HG03095 (cell line): ENCODE measurements at regions not wholly inside any gene's neighbourhood (a gene's known extent, or its start where the extent isn't known, plus 50 kb on each side); places are given as distances from the start of the nearest gene placed in this dataset.
A peak's percentile ranks its signal among the peaks of the same experiment; 100 is the strongest.

ENCODE experiments used
- ATAC-seq: cut with Tn5 transposase; IDR thresholded peaks from one replicate; pipeline ENCODE4 v1.9.1; 2021; ENCODE audit warnings: moderate library complexity; ENCODE audit not compliant: unreplicated experiment

DNA sequence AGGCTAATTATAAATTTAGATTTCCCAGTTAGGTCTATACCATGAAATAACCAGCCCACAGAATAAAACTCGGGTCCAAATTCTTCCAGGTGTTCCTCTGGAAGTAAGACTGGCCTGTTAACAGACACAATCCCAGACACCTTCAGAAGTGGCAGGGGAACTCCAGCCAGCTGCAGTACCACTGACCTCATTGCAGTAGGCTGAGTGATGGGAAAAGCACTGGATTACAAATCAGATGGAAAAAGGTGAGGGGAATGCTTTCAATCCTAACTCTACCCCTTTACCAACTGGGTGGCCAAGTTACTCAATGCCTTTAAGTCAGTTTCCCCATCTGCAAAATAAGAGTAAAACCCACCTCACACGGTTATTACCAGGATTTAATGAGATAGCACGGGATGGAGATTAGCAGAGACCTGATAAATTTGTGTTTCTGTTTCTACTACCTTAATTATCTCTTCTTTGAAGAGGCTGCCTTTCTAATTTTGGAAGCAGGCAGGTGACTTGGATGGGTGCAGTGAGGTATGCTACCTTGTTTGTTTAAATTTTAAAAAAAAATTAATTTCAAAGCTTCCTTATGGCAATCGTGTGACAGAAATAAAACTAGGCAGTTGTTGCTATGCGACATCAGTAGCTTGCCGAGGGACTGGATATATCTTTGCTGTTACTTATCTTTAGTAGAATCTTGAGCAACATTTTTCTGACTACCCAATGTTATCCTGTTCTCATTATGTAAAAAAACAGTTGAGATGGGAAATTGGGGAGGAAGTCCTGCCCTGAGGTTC lies 167.3 kb upstream of the GRIN2B start:
- ATAC-seq, result no peak

DNA sequence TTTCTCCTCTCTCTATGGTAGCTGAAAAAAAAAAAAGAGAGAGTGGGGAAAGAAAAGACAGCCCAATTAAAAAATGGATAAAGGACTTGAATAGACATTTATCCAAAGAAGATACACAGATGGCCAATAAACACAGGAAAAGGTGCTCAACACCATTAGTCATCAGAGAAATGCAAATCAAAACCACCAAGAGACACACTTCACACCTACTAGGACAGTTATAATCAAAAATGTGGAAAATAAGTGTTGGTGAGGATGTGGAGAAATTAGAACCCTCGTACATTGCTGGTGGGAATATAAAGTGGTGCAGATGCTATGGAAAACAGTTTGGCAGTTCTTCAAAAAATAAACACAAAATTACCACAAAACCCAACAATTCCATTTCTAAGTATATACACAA lies 172.4 kb upstream of the GRIN2B start:
- ATAC-seq, result no peak

DNA sequence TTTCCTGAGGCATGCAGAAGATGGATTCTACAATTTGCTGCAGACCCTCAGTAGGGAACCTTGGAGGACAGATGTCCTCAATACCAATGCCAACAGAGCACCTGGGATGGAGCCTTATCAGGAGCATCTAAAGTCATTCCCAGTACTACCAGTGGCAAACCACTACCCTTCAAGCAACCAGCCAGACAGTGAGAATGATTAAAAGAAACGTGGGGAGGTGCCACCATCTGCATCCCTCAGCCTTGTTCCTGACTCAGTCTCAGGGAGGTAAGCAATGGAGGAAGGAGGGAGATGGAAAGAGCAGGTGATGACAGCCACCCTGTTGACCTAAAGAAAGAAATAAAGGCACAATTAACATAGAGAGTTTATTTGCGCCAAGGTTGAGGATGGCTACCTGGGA lies 175.2 kb upstream of the GRIN2B start:
- no peak for ATAC-seq

DNA sequence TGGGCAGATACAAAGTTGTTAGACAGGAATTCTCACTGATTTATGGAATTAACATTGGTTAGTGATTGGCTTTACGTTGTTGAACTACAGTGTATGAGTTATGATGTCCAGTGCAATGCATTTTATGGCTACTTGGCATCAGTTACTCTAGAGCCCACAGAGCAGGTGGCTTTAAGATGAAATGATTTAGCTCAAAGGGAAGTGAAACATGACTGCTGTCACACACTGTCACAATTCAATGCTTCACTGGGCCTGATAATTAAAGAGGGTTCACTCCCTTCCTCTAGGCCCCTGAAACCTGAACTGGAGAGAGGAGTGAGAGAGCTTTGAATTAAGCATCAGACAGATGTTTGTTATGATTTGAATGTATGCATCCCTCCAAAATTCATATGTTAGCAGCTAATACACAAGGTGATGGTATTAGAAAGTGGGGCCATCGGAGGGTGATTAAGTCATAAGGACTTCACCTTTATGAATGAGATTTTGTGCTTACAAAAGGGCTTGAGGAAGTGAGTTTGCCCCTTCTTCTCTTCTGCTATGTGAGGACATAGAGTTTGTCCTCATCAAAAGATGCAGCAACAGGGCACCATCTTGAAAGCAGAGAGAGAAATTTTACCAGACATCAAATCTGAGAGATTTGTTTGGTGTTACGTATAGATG lies 175.8 kb upstream of the GRIN2B start:
- ATAC-seq, result peak; percentile 98

DNA sequence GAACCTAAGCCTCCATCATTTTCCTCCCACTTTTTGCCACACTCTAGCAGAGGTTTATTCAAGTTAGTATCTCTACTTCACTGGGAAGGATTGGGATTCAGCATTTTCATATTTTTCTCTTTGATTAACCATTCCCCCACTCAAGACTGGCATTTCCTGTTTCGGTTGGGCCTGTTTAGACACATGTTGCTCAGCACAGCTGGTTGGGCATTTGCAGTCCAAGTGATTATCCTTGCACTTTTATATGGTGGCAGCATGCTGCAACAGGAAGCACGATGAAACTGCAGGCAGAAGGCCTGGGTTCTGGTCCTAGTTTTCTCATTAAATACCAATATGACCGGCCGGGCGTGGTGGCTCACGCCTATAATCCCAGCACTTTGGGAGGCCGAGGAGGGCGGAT lies 182.9 kb upstream of the GRIN2B start:
- no peak for ATAC-seq

DNA sequence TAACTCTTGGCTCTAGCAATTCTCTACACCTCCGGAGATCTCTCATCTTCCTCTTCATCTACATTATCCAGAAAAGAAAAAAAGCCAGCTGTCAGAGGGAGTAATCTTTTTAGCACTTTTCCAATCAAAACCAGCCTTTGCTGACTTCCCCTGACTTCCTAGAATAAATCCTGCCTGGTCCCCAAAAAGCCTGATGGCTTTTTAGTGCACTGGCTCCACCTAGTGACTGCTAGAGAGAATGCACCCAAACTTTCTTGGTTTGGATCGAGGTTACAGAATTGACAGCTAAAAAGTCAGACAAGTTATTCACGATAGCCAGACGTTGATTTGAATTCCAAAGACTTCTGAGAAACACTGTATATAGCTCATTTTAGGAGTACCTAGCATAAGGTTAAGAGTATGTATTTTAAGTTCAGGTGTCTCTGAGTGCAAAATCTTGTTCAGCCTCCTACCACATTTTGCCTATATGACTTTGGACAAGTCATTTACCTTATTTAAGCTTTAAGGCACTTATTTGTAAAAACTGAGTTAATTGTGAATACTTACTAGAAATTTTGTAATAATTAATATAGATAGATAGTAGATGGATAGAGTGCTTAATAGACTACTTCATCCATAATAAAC lies 185.7 kb upstream of the GRIN2B start:
- peak; percentile 49 for ATAC-seq

DNA sequence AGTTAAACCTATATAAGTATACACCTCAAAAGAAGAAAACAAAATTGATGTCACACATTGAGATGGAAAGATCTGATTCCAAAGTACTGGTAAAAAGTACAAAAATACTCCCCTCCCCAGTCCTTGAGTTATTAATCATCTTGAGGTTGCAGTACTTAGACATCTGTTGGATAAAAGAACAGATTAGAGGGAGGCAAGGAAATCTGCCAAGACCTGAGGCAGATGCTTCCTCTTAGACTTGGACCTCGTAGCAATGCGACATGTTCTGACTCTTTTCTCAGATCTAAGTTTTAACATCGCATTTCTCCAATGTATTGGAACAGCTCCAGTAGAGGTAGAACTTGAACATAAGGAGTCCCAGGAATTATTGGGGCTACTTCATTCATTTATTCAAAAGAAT lies 187.9 kb upstream of the GRIN2B start:
- ATAC-seq, result no peak

DNA sequence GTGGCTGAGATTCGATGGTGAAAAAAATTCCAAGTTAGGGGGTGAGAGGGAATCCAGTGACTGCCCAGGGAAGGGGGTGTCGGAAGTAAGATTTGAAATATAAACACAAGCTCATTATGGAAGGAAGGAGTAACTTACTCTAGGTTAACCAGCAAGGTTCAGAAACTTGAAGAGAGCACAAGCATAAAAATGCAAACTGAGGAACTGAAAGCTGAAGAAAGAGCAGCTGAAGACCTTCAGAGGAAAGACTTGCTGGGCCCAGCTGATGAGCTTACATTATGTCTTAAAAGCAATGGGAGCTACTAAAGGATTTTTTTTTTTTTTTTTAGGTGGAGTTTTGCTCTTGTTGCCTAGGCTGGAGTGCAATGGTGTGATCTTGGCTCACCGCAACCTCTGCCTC lies 189.7 kb upstream of the GRIN2B start:
- ATAC-seq, result peak; percentile 94

DNA sequence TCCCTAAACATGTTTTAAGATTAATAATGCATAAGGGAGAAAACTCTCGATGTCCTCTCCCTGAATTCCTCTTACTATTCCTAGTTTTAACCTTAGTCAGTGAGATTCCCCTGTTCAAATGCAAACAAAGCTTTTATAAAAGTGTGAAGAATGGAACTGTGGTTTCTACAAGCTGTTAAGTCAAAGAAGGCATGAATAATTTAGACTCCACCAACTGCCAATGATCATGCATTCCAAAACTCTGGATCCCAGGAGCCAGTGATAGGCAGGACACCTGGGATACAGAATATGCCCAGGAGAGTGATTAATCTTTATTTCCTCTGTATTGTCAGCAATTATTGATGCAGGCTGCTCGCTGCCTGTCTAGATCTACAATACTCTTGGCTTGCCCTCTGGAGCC lies 190.3 kb upstream of the ATF7IP start:
- ATAC-seq, result no peak

DNA sequence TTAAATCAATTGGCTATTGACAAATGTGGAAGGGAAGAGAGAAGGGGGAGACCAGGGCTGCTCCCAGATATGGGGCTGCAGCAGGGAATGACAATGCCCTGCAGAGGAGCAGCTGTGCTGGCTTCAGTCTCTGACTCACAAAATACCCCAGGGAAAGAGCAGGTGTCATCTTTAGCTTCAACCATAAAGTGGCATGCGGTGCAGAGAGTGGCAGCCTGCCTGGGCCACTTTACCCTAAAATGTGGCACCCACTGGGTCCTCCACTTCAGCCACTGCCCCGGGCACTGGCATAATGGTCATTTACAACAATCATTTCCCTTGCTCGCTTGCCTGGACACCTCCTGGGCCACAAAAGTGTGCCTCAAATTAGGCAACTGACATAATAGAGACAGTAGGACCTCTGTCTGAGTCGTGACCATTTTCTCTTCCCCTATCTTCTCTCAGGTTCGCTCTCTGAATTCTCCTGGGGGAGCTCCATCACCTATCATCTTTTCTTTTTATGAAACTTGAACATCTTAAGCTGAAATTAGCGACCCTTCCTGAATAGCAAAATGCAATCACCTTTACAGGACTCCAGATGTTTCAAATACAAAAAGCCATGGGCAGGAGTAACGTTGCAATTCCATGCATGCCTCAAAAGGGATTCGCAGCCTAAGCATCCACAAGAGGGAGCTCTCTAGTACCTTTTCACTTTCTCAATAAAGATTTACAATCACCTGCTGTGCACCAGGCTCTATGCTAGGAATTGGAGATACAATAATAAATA lies 179.9 kb upstream of the ATF7IP start:
- peak; percentile 80 for ATAC-seq

DNA sequence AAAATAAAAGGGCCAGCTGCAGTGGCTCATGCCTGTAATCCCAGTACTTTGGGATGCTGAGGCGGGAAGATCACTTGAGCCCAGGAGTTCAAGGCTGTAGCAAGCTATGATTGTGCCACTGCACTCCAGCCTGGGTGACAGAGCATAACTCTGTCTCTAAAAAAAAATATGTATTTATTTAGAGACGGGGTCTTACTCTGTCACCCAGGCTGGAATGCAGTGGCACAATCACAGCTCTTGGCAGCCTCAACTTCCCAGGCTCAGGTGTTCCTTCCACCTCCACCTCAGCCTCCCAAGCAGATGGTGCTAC lies 179.3 kb upstream of the ATF7IP start:
- no peak for ATAC-seq

DNA sequence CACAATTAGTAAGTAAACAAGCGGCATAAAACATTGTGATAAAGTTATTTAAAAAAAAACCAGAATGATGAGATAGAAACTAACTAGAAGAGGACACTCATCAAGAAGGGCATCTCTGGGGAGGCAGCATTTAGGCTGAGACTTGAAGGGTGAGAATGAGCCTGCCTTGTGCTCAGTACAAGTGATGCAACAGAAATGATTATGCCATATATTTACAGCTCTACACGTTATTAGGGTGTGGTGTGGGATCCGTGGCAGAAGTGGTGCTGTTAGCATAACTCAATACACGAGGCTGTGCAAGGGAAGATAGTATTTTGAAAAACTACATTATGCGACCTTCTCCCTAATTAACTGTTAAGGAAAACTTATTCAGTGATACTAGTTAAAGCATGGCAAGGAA lies 178.5 kb upstream of the ATF7IP start:
- ATAC-seq, result no peak

DNA sequence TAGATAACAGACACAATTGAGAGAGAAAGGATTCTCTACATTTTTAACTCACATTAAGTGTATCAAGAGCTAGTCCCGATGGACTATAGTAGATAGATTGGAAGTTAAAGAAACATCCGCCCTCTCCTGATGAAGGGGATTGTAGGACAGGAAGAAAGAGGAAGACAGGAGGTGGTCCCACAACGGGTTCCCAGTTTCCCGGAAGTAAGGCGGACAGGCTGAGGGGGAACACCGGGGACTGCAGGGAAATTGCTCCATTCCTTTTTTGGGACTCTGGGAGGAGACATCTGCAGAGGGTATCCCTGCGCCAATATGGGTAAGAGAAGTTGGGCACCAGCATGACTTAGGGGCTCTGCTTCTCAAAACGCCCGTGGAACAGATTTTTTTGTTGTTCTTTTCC lies 177.5 kb upstream of the ATF7IP start:
- ATAC-seq, result no peak

DNA sequence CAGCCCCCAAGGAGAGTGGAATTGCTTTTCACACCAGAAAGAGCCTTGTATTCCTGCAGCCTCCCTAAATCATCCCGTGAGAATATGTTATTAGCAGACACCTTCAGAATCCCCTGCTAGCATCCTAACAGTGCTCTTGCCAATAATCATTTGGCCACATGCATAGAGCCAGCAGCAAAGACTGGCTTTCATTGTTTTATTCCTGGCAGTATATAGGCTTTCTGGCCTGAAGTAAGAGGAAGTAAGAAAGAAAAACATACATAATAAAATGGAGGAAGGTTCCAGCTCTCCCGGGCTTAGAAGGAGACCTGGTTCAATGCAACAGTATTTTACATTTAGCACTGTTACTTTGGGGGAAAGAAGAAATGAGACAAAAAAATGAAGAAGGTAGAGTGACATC lies 176.7 kb upstream of the ATF7IP start:
- no peak for ATAC-seq

DNA sequence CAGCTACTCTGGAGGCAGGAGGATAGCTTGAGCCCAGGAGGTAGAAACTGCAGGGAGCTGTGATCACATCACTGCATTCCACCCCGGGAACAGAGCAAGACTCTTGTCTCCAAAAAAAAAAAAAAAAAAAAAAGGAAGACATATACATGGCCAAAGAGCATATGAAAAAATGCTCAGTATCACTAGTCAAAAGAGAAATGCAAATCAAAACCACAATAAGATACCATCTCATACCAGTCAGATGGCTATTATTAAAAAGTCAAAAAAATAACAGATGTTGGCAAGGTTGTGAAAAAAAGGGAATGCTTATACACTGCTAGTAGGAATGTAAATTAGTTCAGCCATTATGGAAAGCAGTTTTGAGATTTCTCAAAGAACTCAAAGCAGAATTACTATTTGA lies 174.8 kb upstream of the ATF7IP start:
- no peak for ATAC-seq

DNA sequence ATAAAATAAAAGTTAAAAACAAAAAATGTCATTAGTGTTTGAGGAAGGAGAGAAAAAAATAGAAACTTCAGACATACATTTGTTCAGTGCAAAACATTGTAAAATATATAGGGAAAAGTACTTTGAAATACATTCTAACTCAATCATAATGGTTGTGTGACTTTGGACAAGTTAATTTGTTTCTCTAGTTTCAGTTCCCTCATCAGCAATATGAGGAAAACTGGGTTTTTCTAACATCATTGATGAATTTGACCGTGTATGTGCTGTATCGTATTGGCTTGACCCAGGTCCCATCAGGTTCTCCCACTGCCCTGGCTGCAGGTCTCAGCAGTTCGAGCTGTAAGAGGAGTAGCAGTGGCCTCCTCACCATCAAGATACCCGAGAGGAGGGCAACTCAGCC lies 173.9 kb upstream of the ATF7IP start:
- ATAC-seq, result no peak

DNA sequence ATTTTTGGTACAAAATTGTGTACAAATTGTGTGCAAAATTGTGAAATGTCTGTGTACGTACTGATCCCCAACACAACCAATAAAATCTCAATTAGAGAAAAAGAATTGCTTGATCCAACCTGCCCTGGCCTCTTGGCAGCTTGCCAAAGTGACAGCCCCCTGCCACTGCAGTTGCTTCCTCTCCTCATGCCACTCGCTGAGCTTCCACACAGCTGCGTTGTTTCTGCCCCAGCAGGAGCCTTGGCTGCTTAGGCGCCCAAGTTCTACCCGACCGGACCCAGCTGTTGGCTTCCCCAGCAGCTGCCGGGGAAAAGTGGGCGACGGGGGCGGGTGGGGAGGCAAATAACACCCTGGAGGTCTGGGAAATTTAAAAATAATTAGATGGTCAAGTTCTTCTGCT lies 171.8 kb upstream of the ATF7IP start:
- ATAC-seq, result no peak

DNA sequence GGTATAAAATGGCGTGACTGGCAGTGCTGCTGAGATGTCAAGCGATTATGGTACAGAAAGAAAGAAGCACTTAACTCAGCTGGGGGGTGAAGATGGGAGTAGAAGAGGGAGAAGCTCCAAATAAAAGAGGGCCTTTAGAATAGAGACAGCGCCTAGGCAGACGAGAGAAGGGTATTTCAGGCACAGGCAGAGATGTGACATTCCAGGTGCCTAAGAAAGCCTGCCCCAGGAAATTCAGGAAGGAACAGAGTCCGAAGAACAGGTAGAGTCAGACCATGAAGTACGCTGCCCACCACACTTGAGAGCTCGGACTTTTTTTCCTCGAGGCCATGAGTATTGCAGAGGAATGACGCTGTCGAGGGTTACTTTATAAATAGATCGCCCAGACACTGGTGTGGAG lies 170.9 kb upstream of the ATF7IP start:
- no peak for ATAC-seq

DNA sequence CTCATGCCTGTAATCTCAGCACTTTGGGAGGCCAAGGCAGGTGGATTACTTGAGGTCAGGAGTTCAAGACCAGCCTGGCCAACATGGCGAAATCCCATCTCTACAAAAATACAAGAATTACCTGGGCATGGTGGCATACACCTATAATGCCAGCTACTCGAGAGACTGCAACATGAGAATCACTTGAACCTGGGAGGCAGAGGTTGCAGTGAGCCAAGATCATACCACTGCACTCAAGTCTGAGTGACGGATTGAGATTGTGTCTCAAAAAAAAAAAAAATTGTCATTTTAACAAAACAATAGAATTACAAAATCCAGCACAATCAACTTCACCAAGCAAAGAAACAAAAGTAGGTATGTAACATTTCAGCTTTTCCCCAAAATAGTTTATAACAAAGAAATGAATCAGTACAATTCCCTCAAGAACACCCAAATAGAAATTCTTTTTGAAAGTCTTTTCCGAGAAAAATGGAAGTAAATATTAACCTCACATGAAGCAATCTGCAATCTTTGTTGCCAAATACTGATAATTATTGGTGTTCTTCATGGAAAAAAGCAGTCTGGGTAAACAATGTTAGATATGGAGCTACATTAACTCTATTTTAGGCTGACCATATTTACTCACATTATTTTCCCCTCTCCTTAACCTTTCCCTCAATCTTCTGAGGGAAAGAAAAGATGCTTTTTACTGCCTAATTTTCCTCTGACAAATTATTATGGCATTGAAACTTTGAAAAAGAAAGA lies 165.9 kb upstream of the ATF7IP start:
- ATAC-seq, result no peak

DNA sequence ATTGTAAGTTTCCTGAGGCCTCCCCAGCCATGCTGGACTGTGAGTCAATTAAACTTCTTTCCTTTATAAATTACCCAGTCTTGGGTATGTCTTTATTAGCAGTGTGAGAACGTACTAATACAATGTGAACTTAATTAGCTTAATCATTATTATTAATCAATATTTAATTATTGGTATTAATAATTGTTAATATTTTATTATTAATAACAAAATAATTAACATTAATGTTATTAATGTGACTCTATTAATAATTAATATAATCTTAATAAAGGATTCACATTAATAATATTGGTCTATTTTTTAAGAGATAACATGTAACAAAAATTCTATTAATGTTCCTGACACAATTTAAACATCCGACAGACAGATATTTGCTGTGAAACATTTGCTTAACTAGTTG lies 164.9 kb upstream of the ATF7IP start:
- ATAC-seq, result no peak

DNA sequence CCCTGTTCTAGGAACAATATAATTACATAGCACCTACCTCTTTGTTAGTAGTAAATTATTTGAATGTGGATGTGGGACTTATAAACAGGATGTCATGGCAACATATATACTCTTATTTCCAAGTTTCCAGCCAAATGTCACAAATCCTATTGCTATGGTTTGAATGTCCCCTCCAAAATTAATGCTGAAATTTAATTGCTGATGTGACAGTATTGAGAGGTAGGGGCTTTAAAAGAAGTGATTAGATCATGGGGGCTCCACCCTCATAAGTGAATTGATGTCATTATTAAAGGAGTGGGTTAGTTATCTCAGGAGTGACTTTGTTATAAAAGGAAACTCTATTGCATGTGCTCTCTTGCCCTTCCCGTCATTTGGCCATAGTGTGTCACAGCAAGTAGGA lies 164.2 kb upstream of the ATF7IP start:
- no peak for ATAC-seq
